Small intestine (tissue), 7 donors: ENCODE measurements at regions not wholly inside any gene's neighbourhood (a gene's known extent, or its start where the extent isn't known, plus 50 kb on each side); places are given as distances from the start of the nearest gene placed in this dataset.
A peak's percentile ranks its signal among the peaks of the same experiment; 100 is the strongest.
"Not testable (repeated sequence)": the region's sequence is repeated elsewhere in the genome, so short reads cannot be mapped to it uniquely, and the experiment has no call there.

Source experiments
- DNase-seq, 2 donors: peaks; one replicate each; pipeline versions ENCODE4 v3.0.0 to v3.0.0-alpha.2; 2013
- FAIRE-seq: peaks from 2 replicates; lab custom pipeline; 2012; peaks lifted over from hg19 to GRCh38; lab: Jason Lieb, UNC
- H3K27ac ChIP-seq, 3 donors: one replicate each; pipeline ENCODE4 v1.5.1; 2013; ENCODE audit warnings: low read length in 2 of 3, mild to moderate bottlenecking in 2 of 3, control low read depth in 1 of 3, inconsistent platforms in 1 of 3, low read depth in 1 of 3, moderate library complexity in 1 of 3
- H3K27me3 ChIP-seq, 3 donors: one replicate each; pipeline ENCODE4 v1.6.1; 2013; ENCODE audit warnings: low read length in 3 of 3, inconsistent platforms in 1 of 3; ENCODE audit not compliant: control insufficient read depth in 3 of 3, insufficient read depth in 3 of 3
- H3K36me3 ChIP-seq, 3 donors: one replicate each; pipeline ENCODE4 v1.6.1; 2013; ENCODE audit warnings: low read length in 3 of 3, inconsistent platforms in 1 of 3, low read depth in 1 of 3, mild to moderate bottlenecking in 1 of 3, moderate library complexity in 1 of 3; ENCODE audit not compliant: control insufficient read depth in 3 of 3, insufficient read depth in 2 of 3
- H3K4me1 ChIP-seq, 3 donors: one replicate each; pipeline ENCODE4 v1.6.1; 2013; ENCODE audit warnings: low read length in 2 of 3, inconsistent platforms in 1 of 3, low read depth in 1 of 3, mild to moderate bottlenecking in 1 of 3, moderate library complexity in 1 of 3; ENCODE audit not compliant: control insufficient read depth in 3 of 3, insufficient read depth in 2 of 3
- H3K4me3 ChIP-seq, 3 donors: one replicate each; pipeline ENCODE4 v1.5.1; 2013; ENCODE audit warnings: low read length in 3 of 3, control low read depth in 1 of 3, inconsistent platforms in 1 of 3, low read depth in 1 of 3, mild to moderate bottlenecking in 1 of 3, moderate library complexity in 1 of 3
- H3K9me3 ChIP-seq, 2 donors: one replicate each; pipeline ENCODE4 v1.6.1; 2013; ENCODE audit warnings: low read depth in 1 of 2, low read length in 1 of 2; ENCODE audit not compliant: control insufficient read depth in 2 of 2, insufficient read depth in 1 of 2
- WGBS, 3 donors: extraction: QIAGEN DNeasy Blood & Tissue Kit; methylation state at CpG; one replicate each; pipeline ENCODE4 v1.1.7; 2013; 5-methylcytosine and 5-hydroxymethylcytosine counted together
- donor health status: healthy with polysubstance abuse.
- donor health status: control.
- donor health status: control.
- donor health status: Bipolar disorder and iron deficiency.
- donor health status: healthy.

DNA sequence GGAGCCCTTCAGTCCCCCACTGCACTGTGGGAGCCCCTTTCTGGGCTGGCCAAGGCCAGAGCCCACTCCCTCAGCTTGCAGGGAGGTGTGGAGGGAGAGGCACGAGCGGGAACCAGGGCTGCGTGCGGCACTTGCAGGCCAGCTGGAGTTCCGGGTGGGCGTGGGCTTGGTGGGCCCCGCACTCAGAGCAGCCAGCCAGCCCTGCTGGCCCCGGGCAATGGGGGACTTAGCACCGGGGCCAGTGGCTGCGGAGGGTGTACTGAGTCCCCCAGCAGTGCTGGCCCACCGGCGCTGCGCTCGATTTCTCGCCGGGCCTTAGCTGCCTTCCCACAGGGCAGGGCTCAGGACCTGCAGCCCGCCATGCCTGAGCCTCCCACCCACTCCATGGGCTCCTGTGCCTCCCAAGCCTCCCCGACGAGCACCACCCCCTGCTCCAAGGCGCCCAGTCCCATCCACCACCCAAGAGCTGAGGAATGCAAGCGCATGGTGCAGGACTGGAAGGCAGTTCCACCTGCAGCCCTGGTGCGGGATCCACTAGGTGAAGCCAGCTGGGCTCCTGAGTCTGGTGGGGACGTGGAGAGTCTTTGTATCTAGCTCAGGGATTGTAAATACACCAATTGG lies 776.2 kb downstream of the KCTD8 start:
- H3K4me3 ChIP-seq, H3K4me1 ChIP-seq, H3K27me3 ChIP-seq, FAIRE-seq, H3K27ac ChIP-seq, H3K36me3 ChIP-seq, DNase-seq: not testable (repeated sequence)
- 79 to 96% (median 89%) methylated on average over 12 to 23 of the region's 23 CpGs for WGBS, 3 donors
- H3K9me3 ChIP-seq: peaks cover 0 to 13% of the 10 kb centered on the region in 2 donors

DNA sequence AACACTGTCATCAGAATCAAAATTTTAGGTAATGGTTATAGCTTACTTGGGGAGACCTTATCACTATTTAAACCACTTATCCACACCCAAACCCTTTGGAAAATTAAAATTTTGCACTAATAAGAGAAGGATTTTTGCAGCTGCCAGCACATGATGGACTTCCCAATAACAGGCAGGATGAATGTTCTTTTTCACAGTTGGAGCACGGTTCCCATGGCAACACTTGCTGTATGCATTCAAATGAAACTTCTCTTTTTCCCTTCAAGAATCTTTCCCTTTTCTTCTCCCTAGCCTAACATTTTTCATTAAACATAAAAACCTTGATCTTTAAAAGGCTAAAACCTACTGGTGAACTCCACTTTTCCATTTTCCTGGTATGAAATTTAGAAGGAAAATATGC lies 768.2 kb downstream of the KCTD8 start:
- Histone ChIP-seq H3K27ac (no peak overlapping the region), H3K4me1 (no peaks in the 10 kb centered on the region), H3K9me3 (no peaks in the 10 kb centered on the region), H3K4me3 (no peak overlapping the region), H3K27me3 (no peaks in the 10 kb centered on the region), H3K36me3 (no peaks in the 10 kb centered on the region)
- DNase-seq (no peak), FAIRE-seq (no peak)
- WGBS, 3 donors: 67 to 79% (median 69%) methylated on average over 1 of the region's 1 CpG

DNA sequence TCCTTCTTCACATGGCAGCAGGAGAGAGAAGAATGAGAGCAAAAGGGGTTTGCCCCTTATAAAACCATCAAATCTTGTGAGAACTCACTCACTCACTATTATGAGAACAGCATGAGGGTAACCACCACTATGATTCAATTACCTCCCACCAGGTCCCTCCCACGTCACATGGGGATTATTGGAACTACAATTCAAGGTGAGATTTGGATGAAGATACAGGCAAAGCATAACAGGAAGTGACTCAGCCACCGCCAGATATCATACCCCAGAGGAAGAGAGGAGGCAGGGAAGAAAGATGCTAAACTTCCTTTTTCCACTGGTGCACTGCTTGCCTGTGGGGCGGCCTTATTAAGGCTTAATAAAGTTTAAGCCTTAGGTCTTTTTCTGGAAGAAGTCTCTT lies 766.1 kb downstream of the KCTD8 start:
- FAIRE-seq (no peak), DNase-seq (no peak)
- Histone ChIP-seq H3K9me3 (no peaks in the 10 kb centered on the region), H3K27me3 (no peaks in the 10 kb centered on the region), H3K4me1 (no peaks in the 10 kb centered on the region), H3K36me3 (no peaks in the 10 kb centered on the region), H3K4me3 (no peak overlapping the region), H3K27ac (no peak overlapping the region)
- 64 to 73% (median 68%) methylated on average over 3 of the region's 3 CpGs for WGBS, 3 donors

DNA sequence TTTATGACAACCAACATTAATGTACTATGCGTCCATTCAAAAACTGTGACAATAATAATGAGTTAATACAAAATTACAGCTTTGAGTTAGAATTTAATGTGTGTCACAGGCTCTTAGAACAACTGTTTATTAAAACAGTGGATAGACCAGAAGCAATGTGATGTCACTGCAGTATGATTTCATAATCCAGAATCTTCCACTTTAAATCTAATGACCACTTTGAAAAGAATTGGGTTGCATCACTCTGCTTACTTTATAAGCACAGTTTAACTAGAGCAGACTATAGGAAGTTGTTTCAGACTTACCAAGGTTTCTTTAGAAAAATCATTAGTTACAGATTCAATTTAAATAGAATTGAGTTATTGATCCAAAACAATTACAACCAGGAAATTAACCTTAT lies 758.5 kb downstream of the KCTD8 start:
- Histone ChIP-seq H3K27me3 (no peaks in the 10 kb centered on the region), H3K27ac (no peak overlapping the region), H3K4me1 (no peaks in the 10 kb centered on the region), H3K36me3 (no peaks in the 10 kb centered on the region), H3K9me3 (no peaks in the 10 kb centered on the region), H3K4me3 (no peak overlapping the region)
- FAIRE-seq (peak; percentile 19), DNase-seq (no peak)
- 88 to 98% (median 92%) methylated on average over 1 of the region's 1 CpG for WGBS, 3 donors

DNA sequence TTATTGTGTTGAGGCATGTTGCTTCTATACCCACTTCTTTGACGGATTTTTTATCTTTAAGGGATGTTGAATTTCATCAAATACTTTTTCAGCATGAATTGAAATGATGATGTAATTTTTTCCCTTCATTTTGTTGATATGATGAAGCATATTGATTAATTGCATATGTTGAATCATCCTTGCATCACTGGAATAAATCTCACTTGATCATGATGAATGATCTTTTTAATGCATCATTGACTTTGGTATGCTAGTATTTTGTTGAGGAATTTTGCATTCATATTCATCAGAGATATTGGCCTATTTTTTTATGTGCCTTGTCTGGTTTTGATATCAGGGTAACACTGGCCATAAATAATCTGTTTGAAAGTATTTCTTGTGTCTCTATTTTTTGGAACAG lies 754.7 kb downstream of the KCTD8 start:
- H3K4me1 ChIP-seq: no peaks in the 10 kb centered on the region
- H3K27ac ChIP-seq: no peak overlapping the region
- H3K4me3 ChIP-seq: no peak overlapping the region
- WGBS, 3 donors: 24 to 45% (median 36%) methylated on average over 1 of the region's 1 CpG
- no peaks in the 10 kb centered on the region for H3K9me3 ChIP-seq
- H3K36me3 ChIP-seq: no peaks in the 10 kb centered on the region
- H3K27me3 ChIP-seq: no peaks in the 10 kb centered on the region
- DNase-seq (no peak), FAIRE-seq (no peak)

DNA sequence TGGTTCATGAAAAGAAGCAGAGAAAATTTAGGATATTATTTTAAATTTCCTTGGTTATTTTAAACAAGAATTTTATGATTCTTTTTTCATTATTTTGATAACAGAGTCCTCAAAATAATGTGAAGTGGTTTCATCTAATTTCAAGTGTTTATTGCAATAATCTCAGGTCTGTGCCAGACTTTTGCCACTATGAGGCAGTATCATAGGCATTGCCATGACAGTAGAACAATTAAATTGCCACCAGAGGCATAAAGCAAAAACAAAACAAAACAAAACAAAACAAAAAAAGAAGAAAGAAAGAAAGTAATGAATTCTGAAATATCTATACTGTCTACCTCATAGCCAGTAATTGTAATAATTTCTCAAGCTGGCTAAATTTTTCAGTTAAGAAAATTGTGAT lies 739.2 kb downstream of the KCTD8 start:
- H3K36me3 ChIP-seq: no peaks in the 10 kb centered on the region
- DNase-seq: no peak
- H3K9me3 ChIP-seq: peaks cover 0 to 3% of the 10 kb centered on the region in 2 donors
- FAIRE-seq: no peak
- no peaks in the 10 kb centered on the region for H3K27me3 ChIP-seq
- no peak overlapping the region for H3K27ac ChIP-seq
- H3K4me1 ChIP-seq: no peaks in the 10 kb centered on the region
- H3K4me3 ChIP-seq: no peak overlapping the region

DNA sequence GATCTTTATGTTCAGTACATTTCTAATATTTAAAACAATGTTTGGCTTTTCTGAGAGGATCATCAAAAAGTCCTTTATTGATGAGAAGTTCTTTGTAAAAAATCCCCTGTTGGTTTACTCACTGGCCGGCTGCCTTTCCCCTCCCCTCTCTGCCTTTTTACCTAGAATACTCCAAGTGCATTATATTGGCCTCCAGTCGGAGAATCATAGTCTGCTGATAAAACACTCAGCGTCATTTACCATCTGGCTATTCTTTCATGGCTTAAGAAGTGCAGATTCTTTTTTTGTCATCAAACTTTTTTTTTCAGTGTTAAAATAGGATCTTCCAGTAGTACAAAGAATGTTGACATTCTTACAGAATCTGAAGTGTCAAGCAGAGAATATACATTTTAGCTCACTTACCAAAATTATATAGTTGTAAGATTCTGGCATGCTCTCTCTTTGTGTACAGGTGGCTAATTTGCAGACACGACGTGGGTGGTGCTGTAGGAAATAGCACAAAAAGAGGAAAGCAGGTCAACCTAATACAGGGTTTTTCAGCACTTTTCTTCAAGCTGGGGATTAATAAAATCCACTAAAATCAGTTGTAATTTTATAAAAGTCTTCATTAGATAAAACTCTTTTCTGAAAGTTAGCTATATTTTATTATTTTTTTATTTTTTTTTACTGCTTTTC lies 731.8 kb downstream of the KCTD8 start:
- H3K27ac ChIP-seq: no peak overlapping the region
- H3K4me1 ChIP-seq: no peaks in the 10 kb centered on the region
- FAIRE-seq (no peak), DNase-seq (no peak)
- H3K27me3 ChIP-seq: no peaks in the 10 kb centered on the region
- H3K9me3 ChIP-seq: no peaks in the 10 kb centered on the region
- no peaks in the 10 kb centered on the region for H3K36me3 ChIP-seq
- 55 to 66% (median 56%) methylated on average over 5 of the region's 5 CpGs for WGBS, 3 donors
- H3K4me3 ChIP-seq: no peak overlapping the region

DNA sequence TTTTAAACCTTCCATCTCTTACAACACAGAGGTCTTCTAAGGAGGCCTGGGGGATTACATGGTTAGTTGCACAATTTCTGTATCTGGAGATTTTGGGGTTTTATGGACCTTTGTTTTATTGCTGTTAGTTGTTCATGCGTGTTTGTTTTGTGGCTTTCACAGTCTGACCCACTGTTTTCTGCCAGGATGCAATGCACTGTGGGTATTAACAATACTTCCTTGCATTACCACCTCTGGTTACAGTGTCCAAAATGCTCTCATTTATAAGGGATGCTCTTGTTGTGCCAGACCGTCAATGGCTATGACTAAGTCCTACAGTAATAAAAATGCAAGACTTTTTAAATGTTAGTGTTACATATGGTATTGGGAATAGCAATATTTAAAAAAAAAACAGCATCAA lies 730.2 kb downstream of the KCTD8 start:
- H3K27ac ChIP-seq: no peak overlapping the region
- DNase-seq: no peak
- no peaks in the 10 kb centered on the region for H3K36me3 ChIP-seq
- no peak overlapping the region for H3K4me3 ChIP-seq
- FAIRE-seq: no peak
- WGBS, 3 donors: 75 to 79% (median 79%) methylated on average over 2 of the region's 2 CpGs
- no peaks in the 10 kb centered on the region for H3K4me1 ChIP-seq
- no peaks in the 10 kb centered on the region for H3K9me3 ChIP-seq
- no peaks in the 10 kb centered on the region for H3K27me3 ChIP-seq
